AG04450 (cell line): ENCODE measurements at regions not wholly inside any gene's neighbourhood (a gene's known extent, or its start where the extent isn't known, plus 50 kb on each side); places are given as distances from the start of the nearest gene placed in this dataset.

ENCODE experiments used
- CTCF ChIA-PET: fragments of 300-600, 350-600 bp; formaldehyde crosslinking; extraction: SDS; loops from one replicate; lab custom pipeline; 2022; ENCODE audit warnings: antibody characterized with exemption, inconsistent platforms; lab: Charles Lee
- POLR2A ChIA-PET: fragments of 350-600 bp; formaldehyde crosslinking; extraction: SDS; loops from one replicate; lab custom pipeline; 2021; ENCODE audit warnings: antibody characterized with exemption, inconsistent platforms; lab: Yijun Ruan, JAX
- DNase-seq: peaks from one replicate; pipeline ENCODE4 v3.0.0-alpha.2; 2011; ENCODE audit warnings: low read depth, low spot score
- H3K27ac ChIP-seq: one replicate; pipeline ENCODE4 v1.5.1; 2012; ENCODE audit warnings: low read depth, low read length, control low read depth
- H3K27me3 ChIP-seq: one replicate; pipeline ENCODE4 v1.6.0; 2012; ENCODE audit warnings: low read length; ENCODE audit not compliant: control insufficient read depth, insufficient read depth
- H3K4me3 ChIP-seq: 2 replicates; pipeline ENCODE4 v1.5.1; 2011; ENCODE audit warnings: mild to moderate bottlenecking, low read depth, low read length, control low read depth
- H3K9me3 ChIP-seq: 2 replicates; pipeline ENCODE4 v1.5.1; 2012; ENCODE audit warnings: low read length; ENCODE audit not compliant: control insufficient read depth, insufficient read depth
- CTCF ChIP-seq: IDR thresholded peaks from 2 replicates; pipeline ENCODE4 v1.5.1; 2011; ENCODE audit warnings: low read depth, low read length, control low read depth, inconsistent platforms

GRCh38 chr18:75784390-75784789 lies 356.9 kb upstream of the SMIM21 start:
- peaks cover 3% of the 10 kb centered on the region for H3K27me3 ChIP-seq
- ChIA-PET CTCF (no interaction called here), POLR2A (no interaction called here)
- H3K27ac ChIP-seq, result no peak overlapping the region
- DNase-seq, result no peak
- H3K4me3 ChIP-seq, result no peak overlapping the region
- no peak for TF ChIP-seq CTCF
- H3K9me3 ChIP-seq, result peaks cover 3% of the 10 kb centered on the region; the same call in 1 of the 2 replicates

- peaks cover 3% of the 10 kb centered on the region for H3K27me3 ChIP-seq
- H3K27ac ChIP-seq, result no peak overlapping the region
- H3K9me3 ChIP-seq, result peaks cover 3% of the 10 kb centered on the region; the same call in 1 of the 2 replicates
- DNase-seq, result no peak
- POLR2A ChIA-PET, result no interaction called here
- TF ChIP-seq CTCF, result no peak
- CTCF ChIA-PET, result no interaction called here
- H3K4me3 ChIP-seq, result no peak overlapping the region
Observed at GRCh38 chr18:75783566-75784281, 356.2 kb upstream of the SMIM21 start.

GRCh38 chr18:75782826-75783225 lies 355.3 kb upstream of the SMIM21 start:
- no peak for TF ChIP-seq CTCF
- Histone ChIP-seq H3K27ac (no peak overlapping the region), H3K9me3 (peaks cover 3% of the 10 kb centered on the region; the same call in 1 of the 2 replicates), H3K4me3 (no peak overlapping the region), H3K27me3 (peaks cover 3% of the 10 kb centered on the region)
- CTCF ChIA-PET, result no interaction called here
- DNase-seq, result no peak
- POLR2A ChIA-PET, result no interaction called here

GRCh38 chr18:75782204-75782603 lies 354.7 kb upstream of the SMIM21 start:
- peaks cover 3% of the 10 kb centered on the region; the same call in 1 of the 2 replicates for H3K9me3 ChIP-seq
- ChIA-PET CTCF (no interaction called here), POLR2A (no interaction called here)
- DNase-seq, result no peak
- H3K27me3 ChIP-seq, result peaks cover 3% of the 10 kb centered on the region
- no peak overlapping the region for H3K27ac ChIP-seq
- H3K4me3 ChIP-seq, result no peak overlapping the region
- TF ChIP-seq CTCF, result no peak

- DNase-seq, result no peak
- ChIA-PET CTCF (no interaction called here), POLR2A (no interaction called here)
- peaks cover 3% of the 10 kb centered on the region for H3K27me3 ChIP-seq
- TF ChIP-seq CTCF, result no peak
- H3K27ac ChIP-seq, result no peak overlapping the region
- H3K4me3 ChIP-seq, result no peak overlapping the region
- H3K9me3 ChIP-seq, result peaks cover 3% of the 10 kb centered on the region; the same call in 1 of the 2 replicates
Observed at GRCh38 chr18:75779910-75780309, 352.4 kb upstream of the SMIM21 start.
